ENCODE measurements at regions not wholly inside any gene's neighbourhood (a gene's known extent, or its start where the extent isn't known, plus 50 kb on each side); places are given as distances from the start of the nearest gene placed in this dataset.

DNA sequence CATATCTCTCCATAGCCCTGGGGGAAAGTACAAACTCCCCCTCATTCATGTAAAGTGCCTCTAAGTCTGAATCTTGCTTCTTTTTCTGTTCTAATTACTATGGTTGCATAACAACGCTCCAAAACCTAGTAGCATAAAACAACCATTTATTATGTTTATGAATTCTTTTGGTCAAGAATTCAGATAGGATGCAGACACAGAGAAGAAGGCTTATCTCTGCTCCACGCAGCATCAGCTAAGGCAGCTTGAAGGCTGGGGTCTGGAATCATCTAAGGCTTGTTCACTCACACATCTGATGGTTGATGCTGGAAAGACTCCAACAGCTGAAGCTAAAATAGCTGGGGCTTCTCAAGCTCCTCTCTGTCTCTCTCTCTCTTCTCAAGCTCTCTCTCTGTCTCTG, 564.5 kb downstream of the ZNF674 start:
- no peak for DNase-seq

DNA sequence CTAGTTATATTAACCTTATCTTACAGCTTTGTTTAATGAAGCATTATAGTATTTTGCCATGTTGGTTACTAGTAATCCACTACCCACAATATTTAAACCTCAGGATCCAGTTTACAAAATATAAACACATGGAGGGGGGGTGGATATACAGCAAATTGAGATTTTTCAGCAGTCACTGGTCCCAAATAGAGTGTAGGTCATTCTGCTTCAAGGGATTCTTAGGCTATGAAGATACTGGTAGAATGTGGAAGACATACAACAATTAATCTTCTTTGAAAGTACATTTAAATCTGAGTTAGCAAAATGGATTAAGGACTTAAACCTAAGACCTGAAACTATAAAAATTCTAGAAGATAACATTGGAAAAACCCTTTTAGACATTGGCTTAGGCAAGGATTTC, 569.6 kb downstream of the ZNF674 start:
- no peak for DNase-seq

DNA sequence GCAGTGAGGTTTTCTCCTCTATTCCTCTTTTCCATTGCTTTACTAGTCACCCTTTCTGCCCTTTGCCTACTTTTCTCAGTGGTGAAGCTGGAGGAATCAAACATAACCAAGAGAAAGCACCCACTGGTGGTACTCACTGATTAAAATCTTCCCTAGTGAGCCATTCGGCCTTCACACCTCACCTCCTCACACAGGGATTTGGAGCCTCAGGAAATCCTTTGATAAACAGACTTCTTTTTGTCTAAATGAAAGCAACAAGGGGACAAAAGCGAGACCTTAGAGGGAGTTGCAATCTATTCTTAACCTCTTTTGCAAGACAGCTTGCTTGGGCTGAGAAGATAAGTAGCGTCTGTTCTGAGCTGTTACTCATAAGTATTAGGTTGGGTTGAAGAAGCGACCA, 572.6 kb downstream of the ZNF674 start:
- DNase-seq = no peak

- DNase-seq = no peak
These were observed 585.7 kb downstream of the ZNF674 start for GRCh38 chrX:45959567-45959966.

GRCh38 chrX:45956191-45956870, 588.9 kb downstream of the ZNF674 start:
- no peak for DNase-seq

DNA sequence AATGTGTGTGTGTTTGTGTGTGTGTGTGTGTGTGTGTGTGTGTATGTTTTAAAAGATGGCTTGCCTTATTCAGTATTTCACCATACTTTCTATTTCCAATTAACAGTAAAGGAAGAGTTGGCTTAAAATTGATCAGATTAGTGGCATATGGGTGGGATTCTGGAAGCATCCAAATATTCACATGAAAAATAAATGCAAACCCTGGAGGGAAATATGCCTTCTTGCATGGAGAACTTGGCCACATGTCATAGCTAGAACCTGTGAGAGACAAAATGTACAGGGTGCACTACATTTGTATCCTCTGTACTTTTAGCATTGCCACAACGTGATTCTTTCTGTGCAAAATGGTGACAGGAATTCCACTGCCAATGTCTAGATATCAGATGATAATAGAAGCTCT, 589.6 kb downstream of the ZNF674 start:
- no peak for DNase-seq

GRCh38 chrX:45954026-45954425, 591.2 kb downstream of the ZNF674 start:
- peak in 1 of 5 experiments; percentile 22 for DNase-seq

GRCh38 chrX:45952030-45952429, 593.2 kb downstream of the ZNF674 start:
- no peak for DNase-seq

DNA sequence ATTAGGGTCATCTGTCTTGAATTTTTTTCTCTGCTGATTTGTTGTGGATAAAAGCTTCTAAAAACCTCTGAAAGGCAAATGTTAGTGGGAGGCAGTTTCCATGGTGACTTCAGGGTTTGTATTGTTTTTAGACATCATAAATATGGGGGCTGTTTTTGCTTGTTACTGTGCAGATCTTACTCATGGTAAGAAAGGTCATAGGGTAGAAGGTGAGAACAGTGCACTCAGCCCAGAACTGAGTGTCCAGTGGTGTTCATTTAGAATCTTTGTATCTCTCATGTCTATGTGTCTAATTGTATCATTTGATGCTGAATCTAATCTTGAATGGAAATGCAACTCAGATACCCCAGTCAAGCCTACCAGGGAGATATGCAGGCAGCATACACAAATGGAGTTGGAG, 609.8 kb downstream of the ZNF674 start:
- DNase-seq = no peak

DNA sequence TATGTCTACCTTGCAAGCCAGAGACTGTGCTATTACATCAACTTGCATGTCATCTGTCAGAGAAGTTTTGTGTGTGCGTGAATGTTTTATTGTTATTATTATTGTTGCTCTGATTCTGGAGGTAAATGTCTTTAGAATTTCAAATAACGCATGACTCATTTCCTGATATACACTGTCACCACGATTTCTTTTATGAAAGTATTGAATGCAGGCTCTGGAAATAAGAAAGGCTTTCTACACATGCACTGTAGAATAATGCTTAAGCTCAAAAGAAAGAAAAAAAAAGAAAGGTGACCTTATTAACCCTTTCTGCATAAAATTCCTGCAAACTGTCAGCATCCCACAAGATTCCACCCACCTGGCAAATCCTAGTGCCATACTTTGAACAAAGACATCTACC, 632.9 kb downstream of the ZNF674 start:
- peak in 1 of 5 experiments; percentile 3 for DNase-seq

DNA sequence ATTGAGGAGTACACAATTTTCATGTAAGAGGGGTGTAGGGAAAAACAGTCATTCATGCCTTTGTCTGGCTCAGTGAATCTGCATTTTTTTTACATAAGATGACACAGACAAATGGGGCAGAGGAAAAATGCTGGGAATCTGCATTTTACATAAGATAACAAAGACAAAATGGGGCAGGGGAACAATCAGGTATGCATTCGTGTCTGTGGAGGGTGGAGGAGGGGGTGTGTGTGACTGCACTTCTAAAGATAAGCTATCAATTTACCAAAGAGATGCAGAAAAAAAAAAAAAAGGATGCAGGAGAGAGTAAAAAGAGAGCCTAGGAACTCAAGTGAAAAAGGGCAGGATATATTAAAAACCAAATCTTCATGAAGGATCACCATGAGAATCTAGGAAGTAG, 637.4 kb downstream of the ZNF674 start:
- no peak for DNase-seq

DNA sequence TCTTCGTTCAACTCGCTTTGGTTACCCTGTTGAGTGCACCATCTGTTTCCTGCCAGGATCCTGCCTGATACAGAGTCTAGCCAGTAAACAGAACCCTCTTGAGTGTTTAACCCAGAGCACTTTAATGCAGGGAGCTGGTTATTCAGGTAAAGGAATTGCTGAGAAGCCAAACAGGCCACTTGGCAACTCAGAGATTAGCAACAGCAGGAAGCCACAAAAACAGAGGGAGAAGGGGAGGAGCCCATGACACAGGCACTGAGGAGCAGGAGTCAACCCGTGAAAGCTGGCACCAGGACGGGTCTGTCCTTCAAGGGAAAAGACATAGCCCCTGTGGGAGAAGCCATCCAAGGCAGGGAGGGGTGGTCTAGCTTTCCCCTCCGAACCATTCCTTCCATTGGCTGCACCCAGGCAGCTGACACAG, 641.4 kb downstream of the ZNF674 start:
- DNase-seq = no peak

DNA sequence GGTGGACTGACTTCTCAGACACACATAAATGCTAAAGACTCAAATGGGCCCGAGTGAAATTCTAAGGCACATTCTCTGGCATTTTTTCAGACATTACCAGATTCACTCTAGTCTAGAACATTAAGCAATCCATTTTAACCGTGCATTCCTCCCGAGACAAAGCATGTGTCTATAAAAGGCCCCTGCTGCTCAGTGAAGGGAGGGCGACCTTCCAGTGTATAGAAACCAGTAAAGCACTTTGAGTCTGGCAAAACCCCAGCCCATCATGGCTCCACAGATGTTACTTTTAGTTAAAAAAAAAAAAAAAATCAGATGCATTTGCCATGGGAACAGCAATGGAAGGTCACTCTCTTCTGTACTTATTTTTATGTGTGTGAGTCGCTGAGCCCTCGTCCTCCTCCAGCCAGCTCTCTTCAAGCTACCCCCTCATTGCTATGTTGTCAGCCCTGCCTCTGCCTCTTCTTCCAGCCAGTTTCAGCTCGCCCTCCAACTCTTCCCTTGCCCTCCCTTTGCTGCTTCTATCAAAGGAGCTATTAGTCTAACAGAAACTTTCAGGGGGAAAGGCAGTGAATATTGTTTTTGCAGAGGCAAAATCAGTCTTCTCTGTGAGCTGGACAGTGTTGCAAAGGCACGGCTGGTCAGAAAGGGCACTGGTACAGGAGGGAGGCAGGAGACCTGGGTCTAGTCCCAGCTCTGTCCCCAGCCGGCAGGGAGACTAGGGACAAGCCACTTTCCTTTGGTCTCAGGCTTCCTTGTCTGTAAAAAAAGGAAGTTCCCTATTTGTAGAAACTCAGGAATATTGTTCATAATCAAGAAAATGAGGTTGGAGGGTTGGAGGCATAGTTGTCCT, 644.2 kb downstream of the ZNF674 start:
- no peak for DNase-seq

DNA sequence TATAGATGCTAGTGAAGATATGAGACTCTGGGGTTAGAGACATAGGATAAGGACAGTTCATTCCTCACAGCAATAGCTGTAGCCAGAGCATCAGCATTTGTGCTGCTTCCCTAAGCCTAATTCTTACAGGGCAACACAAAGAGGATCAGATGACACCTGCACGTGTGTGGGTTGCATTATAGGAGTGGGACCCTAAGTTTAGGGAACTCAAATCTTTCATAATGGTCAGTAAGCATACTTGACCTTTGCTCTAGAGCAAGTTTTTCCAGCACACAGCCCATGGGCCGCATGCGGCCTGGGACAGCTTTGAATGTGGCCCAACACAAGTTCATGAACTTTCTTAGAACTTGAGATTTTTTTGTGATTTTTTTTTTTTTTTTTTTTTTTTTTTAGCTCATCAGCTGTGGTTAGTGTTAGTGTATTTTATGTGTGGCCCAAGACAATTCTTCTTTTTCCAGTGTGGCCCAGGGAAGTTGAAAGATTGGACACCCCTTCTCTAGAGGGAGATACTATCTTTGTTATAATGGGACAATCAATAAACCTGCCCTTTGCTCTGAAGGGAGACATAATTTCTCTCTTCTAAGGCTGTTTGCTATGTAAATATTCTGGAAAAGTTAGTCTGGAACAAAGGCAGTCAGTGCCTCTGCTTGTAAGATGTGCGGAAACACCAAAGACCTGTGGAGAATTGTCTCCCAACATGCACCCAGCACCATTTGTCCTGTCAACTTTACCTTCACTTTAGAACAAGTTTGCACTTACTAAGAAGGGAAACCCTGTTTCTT, 650.2 kb downstream of the ZNF674 start:
- no peak for DNase-seq

DNA sequence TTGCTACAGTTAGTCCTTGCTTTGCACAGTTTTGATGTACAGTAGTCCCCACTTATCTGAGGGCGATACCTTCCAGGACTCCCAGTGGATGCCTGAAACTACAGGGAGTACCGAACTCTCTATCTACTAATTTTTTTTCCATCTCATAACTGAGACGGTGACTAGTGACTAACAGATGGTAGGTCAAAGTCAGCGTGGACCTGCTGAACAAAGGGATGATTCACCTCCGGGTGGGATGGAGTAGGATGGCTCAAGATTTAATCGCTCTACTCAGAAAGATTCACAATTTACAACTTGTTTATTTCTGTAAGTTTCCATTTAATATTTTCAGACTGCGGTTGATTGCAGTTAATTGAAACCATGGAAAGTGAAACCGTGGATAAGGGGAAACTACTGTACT, 655.8 kb downstream of the ZNF674 start:
- no peak for DNase-seq

GRCh38 chrX:45888518-45888917, 656.7 kb downstream of the ZNF674 start:
- no peak for DNase-seq

- no peak for DNase-seq
These were observed 659.3 kb downstream of the ZNF674 start for GRCh38 chrX:45885931-45886330.

- DNase-seq = no peak
These were observed 665.7 kb downstream of the ZNF674 start for GRCh38 chrX:45879512-45879911.

DNA sequence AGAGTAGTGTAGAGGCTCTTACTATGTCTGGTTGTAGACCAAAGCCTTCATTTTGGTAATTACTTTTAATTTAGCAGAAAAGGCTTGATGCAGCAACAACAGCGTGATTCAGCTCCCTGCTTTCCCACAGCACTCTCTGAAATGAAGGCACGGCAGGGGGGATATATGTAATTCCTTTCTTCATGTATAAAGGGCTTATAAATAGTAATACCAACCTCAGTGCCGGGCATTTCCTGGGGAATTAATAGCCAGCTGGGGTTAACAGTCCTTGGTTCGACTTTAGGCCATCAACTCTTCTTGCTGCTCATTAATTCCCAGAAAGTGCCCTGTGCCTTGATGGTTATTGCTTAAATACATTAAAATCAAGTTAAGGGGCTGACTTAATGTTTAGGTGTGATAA, 669.0 kb downstream of the ZNF674 start:
- no peak for DNase-seq

GRCh38 chrX:45873781-45874180, 671.4 kb downstream of the ZNF674 start:
- DNase-seq = no peak

- peak in 1 of 5 experiments; percentile 25 for DNase-seq
These were observed 671.8 kb upstream of the DIPK2B start for GRCh38 chrX:45872480-45872879.

DNA sequence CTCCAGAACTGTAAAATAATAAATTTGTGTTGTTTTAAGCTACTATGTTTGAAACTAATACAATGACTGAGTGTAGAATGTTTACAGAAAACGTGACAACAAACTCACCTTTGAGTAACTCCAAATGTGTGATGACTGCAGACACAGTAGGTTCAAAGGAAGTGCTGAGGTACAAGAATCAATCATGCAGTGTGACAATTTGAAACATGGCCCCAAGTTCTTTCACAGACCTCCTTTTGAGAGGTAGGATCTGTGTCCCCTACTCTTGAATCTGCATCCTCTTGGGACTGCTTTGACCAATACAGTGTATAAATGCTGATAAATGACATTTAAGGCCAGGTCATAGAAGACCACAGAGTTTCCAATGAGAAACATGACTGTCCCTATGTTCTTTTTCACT, 667.7 kb upstream of the DIPK2B start:
- no peak for DNase-seq

DNA sequence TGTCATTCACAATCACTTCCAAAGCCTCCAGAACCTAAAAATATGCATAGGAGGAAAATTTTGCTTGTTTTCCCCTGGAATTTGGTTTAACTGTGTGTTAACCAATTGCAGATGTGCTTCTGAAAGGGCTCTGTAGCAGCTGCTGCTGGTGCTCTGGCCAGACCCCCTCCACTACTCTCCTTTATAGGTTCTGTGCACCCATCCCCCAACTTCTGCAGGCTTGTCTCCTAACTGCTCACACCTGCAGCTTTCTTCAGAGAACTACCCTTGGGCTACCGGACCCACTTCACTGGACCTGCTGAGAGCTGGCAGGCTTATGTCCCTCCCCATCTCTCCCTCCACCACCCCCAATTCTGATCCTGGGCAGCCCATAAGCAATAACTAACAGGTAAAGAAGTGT, 662.1 kb upstream of the DIPK2B start:
- no peak for DNase-seq

GRCh38 chrX:45860450-45860849, 659.8 kb upstream of the DIPK2B start:
- DNase-seq = no peak

Data from T-helper 2 cell (primary cell).